Thyroid gland (tissue), 4 donors: ENCODE measurements at regions not wholly inside any gene's neighbourhood (a gene's known extent, or its start where the extent isn't known, plus 50 kb on each side); places are given as distances from the start of the nearest gene placed in this dataset.

Experiments
- CTCF ChIP-seq, 6 experiments: fragments of 200-600 bp in 3 of 6; fragments of 450-650 bp in 3 of 6; sonication (generic) in 3 of 6; IDR thresholded peaks; one replicate each; pipeline ENCODE4 v1.5.1; 2016 to 2019; ENCODE audit warnings: antibody characterized with exemption in 6 of 6, mild to moderate bottlenecking in 2 of 6, inconsistent platforms in 1 of 6, moderate library complexity in 1 of 6
- POLR2A ChIP-seq, 2 donors: fragments of 450-650 bp; IDR thresholded peaks; one replicate each; pipeline ENCODE4 v1.6.1; 2017; ENCODE audit warnings: antibody characterized with exemption in 2 of 2, mild to moderate bottlenecking in 2 of 2, moderate library complexity in 1 of 2

DNA sequence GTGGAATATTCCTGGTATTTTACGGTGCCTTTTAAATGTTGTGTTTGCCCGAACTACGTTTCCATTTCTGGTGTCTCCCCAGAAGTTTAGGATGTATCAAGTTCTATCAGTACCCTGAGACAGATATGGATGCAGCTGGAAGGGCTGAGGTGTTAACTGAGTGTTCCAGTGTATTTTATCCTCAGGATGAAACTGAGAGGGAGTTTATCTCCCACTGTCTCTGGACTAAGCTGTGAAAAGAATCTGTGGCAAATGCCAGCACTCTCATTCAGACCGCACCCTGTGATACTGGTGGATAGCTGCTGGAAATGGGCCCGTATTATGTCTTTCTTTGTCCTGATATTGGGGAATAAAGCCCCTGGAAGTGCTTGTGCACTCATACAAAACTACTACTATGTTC lies 887.2 kb upstream of the TYRP1 start:
- TF ChIP-seq CTCF (IDR thresholded peaks at IDR 0.05) (no peak), POLR2A (IDR thresholded peaks at IDR 0.05) (no peak)
